Stimulated activated CD8-positive, alpha-beta memory T cell treated with anti-CD3 and anti-CD28 coated beads, Interleukin-7, amount 100 ng/mL, for 4 hours (primary cell): ENCODE measurements at regions not wholly inside any gene's neighbourhood (a gene's known extent, or its start where the extent isn't known, plus 50 kb on each side); places are given as distances from the start of the nearest gene placed in this dataset.
"Not testable (repeated sequence)": the region's sequence is repeated elsewhere in the genome, so short reads cannot be mapped to it uniquely, and the experiment has no call there.

Source experiments
- DNase-seq, 2 donors: peaks; one replicate each; pipeline ENCODE4 v3.0.0-alpha.2; 2020; ENCODE audit warnings: low read depth in 2 of 2

DNA sequence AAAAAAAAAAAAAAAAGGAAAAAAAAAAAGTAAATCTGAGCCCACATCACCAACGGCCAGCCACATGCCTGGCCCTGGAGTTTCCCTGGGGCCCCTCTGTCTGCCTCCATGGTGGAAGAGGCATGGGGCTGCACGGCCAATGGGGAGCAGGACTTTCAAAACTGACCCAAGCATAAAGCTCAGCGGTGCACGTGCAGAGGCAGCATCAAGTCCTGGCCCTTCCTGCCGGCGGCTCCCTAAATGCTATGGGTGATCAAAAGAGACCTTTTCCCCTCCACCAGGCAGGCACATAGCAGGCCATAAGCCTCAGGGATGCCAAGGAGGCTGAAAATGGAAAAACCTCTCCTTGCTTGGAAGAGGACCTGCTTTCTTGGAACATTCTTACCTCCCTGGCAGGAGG is 94.3 kb downstream of the OAT start:
- no peak for DNase-seq

DNA sequence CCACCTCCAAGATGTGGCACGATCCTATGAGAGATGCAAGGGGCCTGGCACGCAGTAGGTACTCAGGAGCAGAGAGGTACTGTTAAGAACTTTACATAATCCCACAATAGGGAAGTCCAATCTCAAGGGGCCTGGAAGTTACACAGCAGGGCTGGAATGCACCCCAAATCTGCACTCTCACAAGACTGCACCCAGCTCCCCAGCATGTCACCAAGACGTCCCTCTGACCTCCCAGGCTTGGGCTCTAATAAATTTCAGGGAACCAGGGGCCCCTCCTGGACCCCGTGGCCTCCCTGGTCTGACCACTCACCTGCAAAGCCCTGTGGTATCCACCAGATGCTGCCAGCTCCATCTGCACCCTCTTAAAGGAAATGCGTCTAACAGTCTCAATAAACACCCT is 94.9 kb downstream of the OAT start:
- DNase-seq: no peak

DNA sequence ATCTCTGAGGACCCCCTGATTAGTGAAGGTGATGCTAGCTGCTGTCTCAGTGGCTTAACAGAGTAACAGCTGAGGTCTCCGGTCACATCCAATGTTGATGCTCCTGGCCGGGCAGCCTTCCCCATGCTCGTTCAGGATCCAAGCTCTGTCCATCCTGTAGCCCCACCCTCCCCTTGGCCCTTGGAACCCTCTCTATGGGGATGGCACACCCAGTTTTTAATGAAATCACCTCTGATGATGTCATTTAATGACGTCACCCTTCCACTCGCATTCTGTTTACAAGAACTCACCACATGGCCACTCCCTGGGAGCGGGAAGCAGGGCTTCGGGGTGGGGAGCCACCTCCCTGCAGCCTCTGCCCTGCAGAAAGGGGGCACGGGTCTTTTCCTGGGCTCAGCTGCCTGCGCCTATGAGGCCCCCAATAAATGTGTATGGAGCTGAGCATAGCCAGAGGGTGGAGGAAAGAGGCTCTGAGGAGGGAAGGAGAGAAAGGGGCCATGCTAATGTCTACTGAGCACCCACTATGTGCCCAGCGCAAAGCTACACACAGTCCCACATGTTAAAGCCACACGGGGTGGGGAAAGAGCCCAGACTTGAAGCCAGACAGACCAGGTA is 95.5 kb downstream of the OAT start:
- DNase-seq: no peak

DNA sequence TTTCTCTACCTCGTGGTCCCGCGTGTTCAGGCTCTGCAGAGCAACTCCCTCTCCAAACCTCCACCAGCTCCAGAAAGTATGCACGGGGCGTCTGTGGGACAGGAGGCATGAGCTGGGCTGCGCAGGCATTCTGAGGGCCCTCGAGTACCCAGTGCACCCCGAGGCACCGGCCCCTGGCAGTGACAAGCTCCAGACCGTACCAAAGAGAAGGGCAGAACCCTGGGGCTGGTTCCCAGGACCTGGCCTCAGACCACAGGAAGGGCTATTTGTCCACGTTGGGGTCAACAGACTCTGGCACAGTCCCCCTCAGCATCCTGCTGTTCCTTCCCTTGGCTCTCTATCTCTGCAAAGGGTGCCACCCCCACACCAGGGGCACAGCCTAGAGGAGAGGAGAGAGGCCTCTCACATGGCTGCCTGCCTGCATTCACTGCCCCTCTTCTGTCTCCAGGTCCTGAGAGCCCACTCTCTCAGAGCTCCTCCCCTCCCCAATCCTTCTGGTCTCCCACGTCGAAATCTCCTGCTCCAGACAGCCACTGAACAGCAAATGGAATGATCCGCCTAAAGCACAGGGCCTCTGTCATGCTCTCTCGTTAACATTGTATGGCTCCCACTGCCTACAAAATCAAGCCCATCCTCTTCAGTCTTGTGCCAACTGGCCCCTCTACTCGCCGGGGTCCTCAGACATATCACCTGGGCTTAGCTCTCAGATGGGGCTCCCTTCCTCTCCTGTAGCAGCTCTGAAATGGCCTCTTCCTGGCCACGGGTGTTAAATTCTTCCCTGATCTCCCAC is 96.3 kb downstream of the OAT start:
- DNase-seq: no peak

DNA sequence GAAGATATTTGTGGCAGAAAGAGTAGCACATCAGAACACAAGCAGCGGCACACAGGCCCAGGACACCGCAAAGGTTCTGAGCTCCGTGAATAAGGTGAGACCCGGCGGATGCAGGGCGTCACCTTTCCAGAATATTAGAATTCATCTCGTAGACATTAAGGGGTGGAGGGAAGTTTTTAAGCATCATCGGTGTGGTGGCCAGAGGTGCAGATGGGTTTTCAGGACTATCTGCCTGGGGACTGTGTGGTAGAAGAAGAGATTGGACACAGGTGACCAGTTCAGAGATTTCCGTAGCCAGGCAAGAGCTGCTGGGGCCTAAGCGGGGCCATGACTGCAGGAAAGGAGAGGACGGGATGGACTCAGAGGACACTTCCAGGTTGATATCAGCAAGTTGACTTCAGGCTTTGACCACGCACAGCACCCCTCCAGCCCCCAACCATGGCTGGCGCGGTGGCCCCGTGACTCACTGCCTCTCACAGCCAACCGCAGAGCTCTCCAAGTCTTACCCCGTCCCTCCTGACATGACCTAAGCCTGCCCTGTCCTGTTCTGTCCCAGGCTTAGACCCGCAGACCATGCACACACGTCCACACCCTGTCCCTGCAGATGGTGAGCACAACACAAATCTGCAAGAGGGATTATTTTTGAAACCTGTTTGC is 97.2 kb downstream of the OAT start:
- no peak for DNase-seq

DNA sequence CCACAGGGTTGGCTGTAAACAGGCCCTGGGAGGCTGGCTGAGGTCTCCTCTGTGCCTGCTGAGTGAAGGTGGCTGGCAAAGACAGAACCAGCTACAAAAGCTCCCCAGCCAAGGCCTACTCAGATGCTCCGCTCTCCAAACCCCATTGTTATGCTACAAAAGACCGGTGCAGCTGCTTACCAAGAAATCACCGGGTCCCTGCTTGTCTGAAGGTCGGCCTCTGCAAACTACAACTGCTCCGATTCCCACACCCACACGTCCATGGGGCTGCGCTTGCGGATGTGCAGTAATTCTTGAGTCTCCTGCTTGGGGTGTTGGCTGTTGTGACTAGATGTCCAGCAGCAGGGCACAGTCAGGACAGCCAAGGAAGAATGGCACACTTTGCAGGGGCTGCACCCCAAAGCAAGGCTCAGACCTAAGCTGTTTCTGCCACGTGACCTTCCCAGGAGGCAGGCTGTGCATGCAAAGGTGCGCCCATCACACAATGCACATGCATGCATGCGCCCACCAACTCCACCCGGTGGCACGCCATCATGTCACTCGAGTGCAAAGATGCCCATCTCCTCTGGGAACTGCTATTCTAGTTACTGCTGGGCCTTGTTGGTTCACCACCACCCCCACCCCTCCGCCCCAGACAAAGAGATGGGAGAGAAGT is 97.8 kb downstream of the OAT start:
- DNase-seq: no peak

DNA sequence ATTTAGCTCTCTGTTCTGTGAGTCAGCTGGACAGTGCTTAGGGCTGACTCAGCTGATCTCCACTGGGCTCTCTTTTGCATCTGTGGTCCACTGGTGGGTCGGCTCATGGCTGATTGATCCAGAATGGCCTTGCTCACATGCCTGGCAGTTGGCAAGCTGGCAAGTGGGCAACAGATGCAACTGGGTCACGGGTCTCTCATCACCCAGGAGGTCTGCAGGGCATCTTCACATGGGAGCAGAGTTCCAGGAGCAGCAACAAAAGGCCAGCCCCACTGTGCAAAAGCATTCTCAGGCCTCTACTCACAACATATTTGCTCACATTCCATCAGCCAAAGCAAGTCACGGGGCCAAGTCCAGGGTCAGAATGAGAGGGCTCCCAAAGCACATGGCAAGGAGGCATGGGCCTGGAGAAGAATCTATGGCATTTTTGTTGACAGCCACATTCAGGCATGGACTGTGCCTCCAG is 98.8 kb downstream of the OAT start:
- no peak for DNase-seq

DNA sequence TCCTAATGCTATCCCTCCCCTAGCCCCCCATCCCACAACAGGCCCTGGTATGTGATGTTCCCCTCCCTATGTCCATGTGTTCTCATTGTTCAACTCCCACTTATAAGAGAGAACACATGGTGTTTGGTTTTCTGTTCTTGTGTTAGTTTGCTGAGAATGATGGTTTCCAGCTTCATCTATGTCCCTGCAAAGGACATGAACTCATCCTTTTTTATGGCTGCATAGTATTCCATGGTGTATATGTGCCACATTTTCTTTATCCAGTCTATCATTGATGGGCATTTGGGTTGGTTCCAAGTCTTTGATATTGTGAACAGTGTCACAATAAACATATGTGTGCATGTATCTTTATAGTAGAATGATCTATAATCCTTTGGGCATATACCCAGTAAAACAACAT is 99.2 kb downstream of the OAT start:
- not testable (repeated sequence) for DNase-seq

DNA sequence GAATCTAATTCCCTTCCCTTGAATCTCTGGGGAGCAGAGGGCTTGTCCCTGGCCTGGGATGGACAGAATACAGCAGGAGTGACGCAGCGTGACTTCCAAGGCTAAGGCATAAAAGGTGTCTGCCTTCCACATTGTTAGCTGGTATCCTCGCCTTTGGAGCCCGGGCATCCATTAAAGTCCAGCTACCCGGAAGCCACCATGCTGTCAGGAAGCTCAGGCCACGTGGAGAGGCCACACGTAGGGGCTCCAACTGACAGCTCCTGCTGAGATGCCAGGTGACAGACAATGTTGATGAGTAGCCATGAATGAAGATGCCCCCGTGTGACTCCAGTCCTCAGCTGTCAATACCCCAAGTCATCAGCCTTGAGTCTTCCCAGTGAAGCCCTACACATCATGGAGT is 99.9 kb downstream of the OAT start:
- no peak for DNase-seq

DNA sequence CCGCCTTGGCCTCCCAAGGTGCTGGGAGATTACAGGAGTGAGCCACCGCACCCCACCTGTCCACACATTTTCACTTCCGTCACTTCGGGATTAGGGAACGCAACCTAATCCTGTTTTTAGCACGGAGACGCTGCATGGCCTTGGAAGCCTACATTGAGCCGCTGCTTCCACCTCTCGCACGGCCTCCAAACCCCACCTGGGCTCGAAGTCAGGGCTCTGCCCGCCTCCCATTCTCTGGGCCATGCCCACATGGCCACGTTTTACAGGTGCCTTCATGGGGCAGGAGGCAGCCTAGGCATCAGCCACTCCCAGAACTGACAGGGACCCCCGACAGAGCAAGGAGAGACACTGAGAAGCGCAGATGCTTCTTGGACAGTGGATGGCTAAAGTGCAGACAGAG is 100.6 kb downstream of the OAT start:
- no peak for DNase-seq

DNA sequence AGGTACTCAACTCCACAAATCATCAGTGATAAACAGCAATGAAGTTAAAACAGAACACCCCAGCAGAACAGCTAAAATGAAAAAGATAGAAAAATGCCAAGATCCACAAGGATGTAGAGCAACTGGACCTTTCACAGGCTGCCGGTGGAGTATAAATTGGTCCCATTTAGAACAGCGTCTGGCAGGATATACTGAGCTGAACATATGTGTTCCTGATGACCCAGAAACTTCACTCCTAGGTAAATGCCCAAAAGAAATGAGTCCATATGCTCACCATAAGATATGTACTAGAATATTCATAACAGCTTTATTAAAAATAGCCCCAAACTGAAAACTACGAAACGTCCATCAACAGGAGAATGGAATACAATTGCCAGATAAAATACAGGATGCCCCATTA is 102.4 kb downstream of the OAT start:
- DNase-seq: no peak

DNA sequence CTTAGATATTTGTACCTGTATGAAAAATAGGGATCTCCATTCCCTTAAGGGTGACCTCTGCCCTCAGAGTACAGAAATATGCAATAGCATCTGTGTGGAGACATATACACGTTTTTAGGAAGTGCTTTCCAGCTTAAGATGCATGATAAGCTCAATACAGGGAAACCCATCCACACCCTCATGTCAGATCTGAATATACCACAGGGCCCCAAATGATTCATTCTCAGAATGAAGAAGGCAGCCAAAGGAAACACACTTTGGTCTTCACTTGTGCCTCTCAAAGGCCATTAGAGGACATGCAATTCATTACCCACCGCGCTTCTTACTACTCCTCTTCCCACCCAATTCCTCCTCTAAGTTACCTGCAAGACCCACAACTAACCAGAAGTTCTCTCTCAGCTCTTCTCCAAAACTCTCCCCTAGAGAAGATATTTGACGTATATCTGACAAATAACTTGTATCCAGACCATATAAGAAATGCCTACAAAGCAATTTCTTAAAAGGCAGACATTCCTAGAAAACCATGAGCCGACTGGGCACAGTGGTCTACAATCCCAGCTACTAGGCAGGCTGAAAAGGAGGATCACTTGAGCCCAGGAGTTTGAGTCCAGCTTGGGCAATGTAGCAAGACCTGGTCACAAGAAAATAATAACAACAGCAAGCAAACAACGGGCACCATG is 103.0 kb downstream of the OAT start:
- DNase-seq: no peak

DNA sequence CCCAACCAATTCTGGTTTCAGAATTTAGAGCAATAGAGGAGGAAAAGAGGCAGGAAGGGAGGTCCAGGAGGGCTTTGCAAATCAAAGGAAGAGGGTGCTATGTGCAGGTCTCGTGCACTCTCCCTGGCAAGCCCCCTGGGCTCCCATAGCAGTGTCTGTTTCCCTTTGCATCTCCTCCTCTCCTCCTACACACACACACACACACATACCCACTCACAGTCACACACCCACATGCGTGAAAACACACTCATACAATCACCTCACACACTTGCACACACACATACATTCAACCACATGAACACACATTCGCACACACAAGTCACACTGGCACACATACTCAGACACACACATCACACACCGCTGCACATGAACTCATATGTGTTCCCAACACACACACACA is 105.3 kb downstream of the OAT start:
- no peak for DNase-seq

DNA sequence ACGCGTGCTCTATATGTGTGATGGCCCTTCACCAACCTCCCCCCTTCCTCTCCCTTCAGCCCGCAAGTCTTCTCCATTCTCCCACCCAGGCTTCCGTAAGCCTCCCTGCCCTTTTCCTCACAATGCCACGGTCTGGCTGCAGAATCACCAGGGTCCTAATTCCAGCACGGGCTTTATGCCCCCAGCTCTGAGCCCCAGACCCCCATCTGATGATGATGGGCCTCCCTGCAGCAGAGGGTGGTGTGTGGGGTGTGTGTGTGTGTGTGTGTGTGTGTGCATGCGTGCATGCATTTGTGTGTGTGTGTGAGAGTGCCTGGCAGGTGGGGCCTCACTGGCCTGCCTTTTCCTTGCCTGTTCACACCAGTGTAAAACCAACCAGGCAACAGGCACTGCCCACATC is 109.9 kb downstream of the OAT start:
- DNase-seq: no peak

DNA sequence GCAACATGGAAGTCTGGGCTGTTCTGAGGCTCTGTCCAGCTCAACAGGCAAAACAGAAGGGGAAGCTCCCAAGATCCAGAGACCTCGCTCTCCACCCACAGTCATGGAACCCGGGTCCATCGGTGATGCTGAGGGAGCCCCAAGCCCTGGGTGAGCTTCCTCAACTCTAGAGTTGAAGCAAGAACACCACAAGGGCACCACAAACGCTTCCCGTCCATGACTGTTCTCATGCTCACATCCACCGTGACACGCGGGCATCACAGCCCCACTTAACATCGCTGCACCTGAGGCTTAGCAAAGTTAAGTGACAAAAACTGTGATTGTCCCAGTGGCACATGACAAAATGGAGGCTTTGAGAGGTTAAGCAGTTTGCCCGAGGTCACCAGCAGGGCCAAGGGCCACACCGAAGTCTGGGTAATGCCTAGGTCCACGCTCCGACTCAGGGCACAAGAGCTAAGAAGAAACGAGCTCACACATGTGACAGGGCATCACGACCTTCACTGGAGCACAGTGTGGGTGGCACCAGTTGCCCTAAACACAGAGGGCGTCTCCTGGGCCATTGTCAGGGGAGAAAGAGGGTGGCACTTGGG is 110.6 kb downstream of the OAT start:
- no peak for DNase-seq

DNA sequence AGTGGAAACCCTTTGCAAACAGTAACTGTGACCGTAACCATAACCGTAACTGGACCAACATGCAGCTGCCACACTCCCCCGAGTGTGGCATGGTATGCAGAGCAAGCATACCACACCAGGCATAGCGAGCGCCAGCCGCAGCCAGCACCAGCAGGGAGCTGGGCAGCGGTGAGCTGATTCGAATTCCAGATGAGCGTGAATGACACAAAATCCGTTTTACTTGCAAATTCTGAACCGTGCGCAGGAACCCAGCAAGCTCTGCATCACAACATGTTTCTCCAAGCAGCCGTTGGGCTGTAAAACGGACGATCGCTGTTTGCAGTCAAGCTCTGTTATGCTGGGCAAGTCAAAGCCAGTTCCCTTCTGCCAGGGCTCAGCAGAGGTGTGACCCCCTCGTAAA is 111.1 kb downstream of the OAT start:
- DNase-seq: no peak

DNA sequence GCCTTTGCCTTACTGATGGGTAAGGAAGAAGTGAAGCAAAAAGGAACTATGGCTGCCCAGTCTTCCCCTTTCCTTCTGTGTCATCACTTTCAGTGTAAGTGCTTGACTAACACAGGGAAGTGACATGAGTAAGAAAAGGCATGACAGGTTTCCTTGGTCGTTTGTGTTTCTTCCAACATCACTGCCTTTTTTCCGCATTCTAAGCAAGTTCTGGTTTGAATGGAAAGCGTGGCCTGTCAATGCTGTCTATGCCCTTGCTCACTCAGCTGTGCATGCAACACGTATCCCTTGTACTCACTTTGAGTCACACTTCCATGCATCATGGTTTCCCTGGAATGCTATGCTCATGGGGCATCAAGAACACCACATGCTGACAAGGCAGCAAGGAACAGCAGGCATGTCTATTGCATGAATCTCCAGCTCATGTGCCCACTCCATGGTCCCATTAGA is 111.8 kb downstream of the OAT start:
- no peak for DNase-seq

DNA sequence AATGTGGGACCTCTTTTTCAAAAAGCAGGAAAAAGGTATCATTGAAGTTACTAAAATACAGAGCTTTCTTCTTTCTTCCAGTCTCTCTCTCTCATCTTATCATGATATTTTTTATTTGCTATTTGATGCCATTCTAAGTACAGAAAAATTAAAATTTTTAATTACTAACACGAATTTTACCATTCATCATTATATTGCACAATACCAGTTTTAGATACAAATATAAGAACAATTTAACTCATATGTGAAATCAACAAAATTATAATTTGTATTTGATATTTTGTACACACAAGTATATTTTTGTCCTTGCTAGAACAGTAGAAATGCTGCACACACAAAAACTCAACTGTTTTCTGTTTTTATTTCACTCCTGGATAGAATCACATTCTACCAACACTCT is 112.2 kb downstream of the OAT start:
- DNase-seq: no peak

DNA sequence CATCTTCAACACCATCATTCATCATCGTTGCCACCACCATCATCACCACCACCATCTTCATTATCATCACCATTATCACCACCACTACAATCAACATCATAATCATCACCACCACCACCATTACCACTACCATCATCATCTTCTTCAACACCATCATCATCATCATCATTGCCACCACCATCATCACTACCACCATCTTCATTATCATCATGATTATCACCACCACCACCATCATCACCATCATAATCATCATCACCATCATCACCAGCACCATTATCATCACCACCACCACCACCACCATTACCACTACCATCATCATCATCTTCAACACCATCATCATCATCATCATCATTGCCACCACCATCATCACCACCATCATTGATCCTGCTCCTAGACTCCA is 112.7 kb downstream of the OAT start:
- DNase-seq: no peak

DNA sequence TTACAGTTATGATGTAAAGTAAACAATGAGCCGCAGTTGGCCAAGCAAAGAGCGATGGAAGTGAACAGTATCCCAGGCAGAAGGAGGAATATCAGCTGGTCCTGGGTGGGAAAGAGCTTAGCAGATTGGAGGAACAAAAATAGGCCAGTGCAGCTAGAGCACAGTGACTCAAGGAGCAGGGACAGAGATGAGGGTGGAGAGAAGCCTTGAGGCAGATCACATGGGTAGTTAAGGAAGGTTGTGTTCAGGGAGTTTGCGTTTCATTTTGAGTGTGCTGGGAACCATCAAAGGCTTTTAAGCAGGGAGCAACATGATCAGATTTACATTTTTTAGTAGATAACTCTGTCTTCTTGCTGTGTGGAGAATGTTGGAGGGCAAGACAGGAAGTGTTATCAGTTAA is 113.6 kb downstream of the OAT start:
- DNase-seq: no peak

DNA sequence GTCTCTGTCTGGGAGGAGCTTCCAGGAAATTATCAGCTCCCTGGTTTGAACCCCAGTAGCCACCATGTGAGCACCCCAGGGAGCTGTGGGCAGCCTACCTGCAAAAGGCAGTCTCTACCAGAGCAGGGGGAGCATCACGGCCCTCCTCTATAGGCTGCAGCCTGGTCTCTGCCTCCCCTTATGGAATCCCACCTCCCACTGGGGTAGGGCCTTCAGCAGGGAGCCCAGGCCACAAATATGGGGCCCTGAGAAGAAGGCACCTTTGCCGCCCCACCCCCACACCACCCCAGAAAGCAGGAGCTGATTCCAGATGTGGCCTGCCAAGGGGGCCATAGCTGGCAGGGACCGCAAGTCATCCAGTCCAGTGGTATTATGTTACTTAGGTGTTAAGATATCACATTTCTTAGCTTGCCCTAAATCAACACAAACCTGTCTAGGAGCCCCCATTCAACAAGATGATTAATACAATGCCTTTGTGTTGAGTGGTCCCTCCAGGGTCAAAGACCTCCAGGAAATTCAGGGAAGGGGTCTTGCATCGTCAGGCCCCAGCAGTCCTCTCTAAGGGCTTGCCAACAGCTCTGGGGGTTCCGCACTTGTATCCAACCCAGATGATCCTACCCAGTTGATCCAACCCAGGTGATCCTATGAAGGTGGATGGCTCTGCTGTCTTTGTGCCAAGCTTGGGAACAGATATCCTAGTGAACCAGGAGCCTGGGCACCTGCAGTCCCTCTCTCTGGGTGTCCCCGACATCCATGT is 114.9 kb downstream of the OAT start:
- DNase-seq: no peak
